HCT116 (cell line): ENCODE measurements at regions not wholly inside any gene's neighbourhood (a gene's known extent, or its start where the extent isn't known, plus 50 kb on each side); places are given as distances from the start of the nearest gene placed in this dataset.

Source experiments
- ATAC-seq: fragments of 200-7000 bp; cut with Tn5 transposase; 2 replicates; pipeline ENCODE4 v1.9.1; 2020; ENCODE audit warnings: mild to moderate bottlenecking, moderate library complexity
- BruUV-seq: library from RNA; stranded (reverse); fragments of 400-500 nt; replicated peaks from 2 replicates; lab custom pipeline; 2021; lab: Mats Ljungman, UMichigan
- CTCF ChIA-PET: fragments of 300-600 bp; sonication (Branson Sonifier 250); formaldehyde crosslinking; loops from one replicate; lab custom pipeline; 2021; ENCODE audit warnings: antibody characterized with exemption; lab: Charles Lee
- POLR2A ChIA-PET: fragments of 300-600, 350-600 bp; sonication (Branson Sonifier 250); formaldehyde crosslinking; loops from one replicate; lab custom pipeline; 2021; ENCODE audit warnings: antibody characterized with exemption; lab: Charles Lee
- RAD21 ChIA-PET, 2 experiments: fragments of 300-600 bp; sonication (Branson Sonifier 250); formaldehyde crosslinking; loops; one replicate each; lab custom pipeline; 2023; ENCODE audit warnings: low total read pairs in 2 of 2; ENCODE audit not compliant: uncharacterized antibody in 2 of 2, unreplicated experiment in 2 of 2, low non-redundant PET in 1 of 2; lab: Charles Lee
- DNase-seq: peaks from one replicate; pipeline ENCODE4 v3.0.0-alpha.2; 2010; ENCODE audit warnings: low read depth, low spot score
- H2AFZ ChIP-seq: fragments of 200-600 bp; shearing (Covaris generic), sonication (generic); 2 replicates; pipeline ENCODE4 v1.6.1; 2017; ENCODE audit warnings: low read depth, mixed run types, mixed read lengths, antibody characterized with exemption, low read length; ENCODE audit not compliant: poor library complexity, severe bottlenecking
- H3K27ac ChIP-seq: 2 replicates; pipeline ENCODE4 v1.5.1; 2012; ENCODE audit warnings: low read depth, low read length
- H3K27me3 ChIP-seq: fragments of 200-600 bp; sonication (generic); 2 replicates; pipeline ENCODE4 v1.6.1; 2016; ENCODE audit warnings: mixed run types, low read length, mixed read lengths; ENCODE audit not compliant: insufficient read depth
- H3K36me3 ChIP-seq, 2 experiments: fragments of 200-500 bp in 1 of 2; fragments of 200-600 bp in 1 of 2; sonication (Bioruptor generic) in 1 of 2; sonication (generic) in 1 of 2; 2 replicates each; pipeline versions ENCODE4 v1.5.1 to v1.6.1; 2014 to 2016; ENCODE audit warnings: low read length in 2 of 2, inconsistent platforms in 1 of 2, mixed read lengths in 1 of 2, mixed run types in 1 of 2; ENCODE audit not compliant: insufficient read depth in 2 of 2, control insufficient read depth in 1 of 2
- H3K4me1 ChIP-seq, 2 experiments: fragments of 200-600 bp in 1 of 2; sonication (generic) in 1 of 2; 2 replicates each; pipeline versions ENCODE4 v1.5.1 to v1.6.1; 2012 to 2017; ENCODE audit warnings: low read length in 2 of 2, inconsistent platforms in 1 of 2, mild to moderate bottlenecking in 1 of 2, mixed read lengths in 1 of 2, mixed run types in 1 of 2, moderate library complexity in 1 of 2; ENCODE audit not compliant: insufficient read depth in 2 of 2, control insufficient read depth in 1 of 2
- H3K4me2 ChIP-seq: fragments of 200-600 bp; sonication (generic); 2 replicates; pipeline ENCODE4 v1.6.1; 2017; ENCODE audit warnings: mixed run types, low read length, mixed read lengths
- H3K4me3 ChIP-seq, 2 experiments: fragments of 200-600 bp in 1 of 2; sonication (generic) in 1 of 2; replicated peaks in 1 of 2; 2 replicates each; pipeline ENCODE4 v1.5.1; 2011 to 2016; ENCODE audit warnings: low read length in 2 of 2, control low read depth in 1 of 2, low read depth in 1 of 2, mild to moderate bottlenecking in 1 of 2, mixed read lengths in 1 of 2, mixed run types in 1 of 2
- H3K79me2 ChIP-seq: fragments of 200-600 bp; sonication (generic); 2 replicates; pipeline ENCODE4 v1.6.1; 2017; ENCODE audit warnings: mild to moderate bottlenecking, mixed run types, low read length, moderate library complexity, mixed read lengths; ENCODE audit not compliant: insufficient read depth
- H3K9ac ChIP-seq: fragments of 200-600 bp; sonication (generic); 2 replicates; pipeline ENCODE4 v1.6.1; 2016; ENCODE audit warnings: low read length, mixed read lengths
- H3K9me2 ChIP-seq: fragments of 200-600 bp; sonication (generic), shearing (Covaris generic); 2 replicates; pipeline ENCODE4 v1.6.1; 2017; ENCODE audit warnings: mixed run types, mild to moderate bottlenecking, moderate library complexity; ENCODE audit not compliant: insufficient read depth
- H3K9me3 ChIP-seq, 2 experiments: fragments of 200-500 bp in 1 of 2; fragments of 200-600 bp in 1 of 2; sonication (Bioruptor generic) in 1 of 2; sonication (generic) in 1 of 2; 2 replicates each; pipeline ENCODE4 v1.6.1; 2014 to 2017; ENCODE audit warnings: low read length in 2 of 2, mixed read lengths in 2 of 2, inconsistent platforms in 1 of 2, low read depth in 1 of 2, mild to moderate bottlenecking in 1 of 2, mixed run types in 1 of 2, moderate library complexity in 1 of 2; ENCODE audit not compliant: control insufficient read depth in 1 of 2, insufficient read depth in 1 of 2
- H4K20me1 ChIP-seq: fragments of 200-600 bp; sonication (generic), shearing (Covaris generic); 2 replicates; pipeline ENCODE4 v1.6.1; 2017; ENCODE audit warnings: mixed run types, mild to moderate bottlenecking, moderate library complexity; ENCODE audit not compliant: insufficient read depth
- CEBPB ChIP-seq: IDR thresholded peaks from 2 replicates; pipeline ENCODE4 v1.6.1; 2012; ENCODE audit warnings: low read depth
- ELF1 ChIP-seq: IDR thresholded peaks from 2 replicates; pipeline ENCODE4 v1.6.1; 2012; ENCODE audit warnings: low read depth, borderline replicate concordance
- EZH2phosphoT487 ChIP-seq: fragments of 200-600 bp; IDR thresholded peaks from 2 replicates; pipeline ENCODE4 v1.6.1; 2018; ENCODE audit warnings: antibody characterized with exemption, borderline replicate concordance
- YY1 ChIP-seq: IDR thresholded peaks from 2 replicates; pipeline ENCODE4 v1.6.1; 2011; ENCODE audit warnings: low read length, low read depth, moderate library complexity, mild to moderate bottlenecking; ENCODE audit not compliant: insufficient replicate concordance; ENCODE audit errors: extremely low read depth
- intact Hi-C: fragments of 100-400 bp; cut with micrococcal nuclease; formaldehyde crosslinking; loops from 2 replicates; pipeline ENCODE4 v1.10.0; 2022

DNA sequence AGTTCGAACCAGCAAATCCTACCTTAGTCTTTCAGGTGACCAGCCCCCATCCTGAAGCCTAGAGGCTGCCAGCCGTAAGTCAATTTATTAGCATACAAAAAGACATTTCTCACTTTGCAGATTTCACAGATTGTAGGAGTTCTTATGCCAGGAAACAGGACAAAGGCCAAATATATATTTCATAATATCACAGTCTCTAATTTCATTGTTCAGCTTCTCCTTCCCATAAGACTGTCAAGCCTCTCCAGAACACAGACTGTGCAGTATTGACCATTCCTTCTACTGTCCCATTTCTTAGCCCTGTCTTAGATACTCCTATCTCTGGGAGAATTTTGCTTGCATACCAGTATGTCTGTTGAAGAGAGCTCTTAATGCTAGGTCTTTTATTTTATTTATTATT, 89.2 kb upstream of the RESF1 start:
- TF ChIP-seq EZH2phosphoT487: no peak
- no peak for TF ChIP-seq CEBPB
- Histone ChIP-seq H4K20me1 (no peaks in the 10 kb centered on the region), H3K4me2 (no peak overlapping the region), H3K9me3 (no peaks in the 10 kb centered on the region), H3K9me2 (no peaks in the 10 kb centered on the region), H3K36me3 (no peaks in the 10 kb centered on the region), H3K4me1 (no peaks in the 10 kb centered on the region; a peak in 1 of 4 replicates), H3K27me3 (no peaks in the 10 kb centered on the region), H3K9ac (no peak overlapping the region), H3K79me2 (no peaks in the 10 kb centered on the region), H3K4me3 (no peak overlapping the region), H2AFZ (no peak overlapping the region), H3K27ac (no peak overlapping the region)
- ChIA-PET RAD21 (no interaction called here), CTCF (interaction anchor here (0.6 kb wide), 1 partner anchor 86 kb away, joined by 3 read pairs; no protein-coding TSS in a partner anchor), POLR2A (no interaction called here)
- intact Hi-C loops: no loop called here
- no TSS peak for BruUV-seq
- ATAC-seq: no peak
- DNase-seq: no peak

DNA sequence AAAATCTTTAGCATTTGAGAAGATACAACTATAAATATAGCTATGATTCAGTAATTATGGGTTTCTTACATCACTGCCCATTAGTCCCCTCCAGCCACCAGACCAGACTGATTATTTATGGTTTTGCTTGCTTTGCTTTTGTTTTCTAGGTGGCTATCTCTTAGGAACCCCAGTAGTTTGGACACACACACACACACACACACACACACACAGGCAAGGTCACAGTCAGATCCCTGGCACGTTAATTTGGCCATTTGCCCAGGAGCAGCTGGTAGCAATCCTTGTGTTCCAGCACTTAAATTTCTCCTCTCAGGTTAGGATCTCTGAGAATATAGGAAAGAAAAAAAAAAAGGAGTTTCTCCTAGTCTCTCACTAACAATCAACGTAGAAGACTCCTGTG, 90.2 kb upstream of the RESF1 start:
- Histone ChIP-seq H3K9me3 (no peaks in the 10 kb centered on the region), H3K4me3 (no peak overlapping the region), H3K27ac (no peak overlapping the region), H3K4me2 (no peak overlapping the region), H4K20me1 (no peaks in the 10 kb centered on the region), H3K79me2 (no peaks in the 10 kb centered on the region), H3K9me2 (no peaks in the 10 kb centered on the region), H3K36me3 (no peaks in the 10 kb centered on the region), H2AFZ (no peak overlapping the region), H3K4me1 (no peaks in the 10 kb centered on the region), H3K27me3 (no peaks in the 10 kb centered on the region), H3K9ac (no peak overlapping the region)
- BruUV-seq: no TSS peak
- TF ChIP-seq ELF1 (no peak), YY1 (no peak)
- RAD21 ChIA-PET: interaction anchor here in 1 of 2 experiments (0.6 kb wide), 1 partner anchor 120 kb away, joined by 3 read pairs; no protein-coding TSS in a partner anchor
- ATAC-seq (no peak), DNase-seq (no peak)
- POLR2A ChIA-PET: no interaction called here
- intact Hi-C loops: no loop called here
- CTCF ChIA-PET: interaction anchor here (0.7 kb wide), 1 partner anchor 88 kb away, joined by 3 read pairs; no protein-coding TSS in a partner anchor
